ENCODE measurements at regions not wholly inside any gene's neighbourhood (a gene's known extent, or its start where the extent isn't known, plus 50 kb on each side); places are given as distances from the start of the nearest gene placed in this dataset.

- no peak for DNase-seq
Observed at GRCh38 chr18:76771192-76771799, 51.1 kb upstream of the ZNF236 start.

DNA sequence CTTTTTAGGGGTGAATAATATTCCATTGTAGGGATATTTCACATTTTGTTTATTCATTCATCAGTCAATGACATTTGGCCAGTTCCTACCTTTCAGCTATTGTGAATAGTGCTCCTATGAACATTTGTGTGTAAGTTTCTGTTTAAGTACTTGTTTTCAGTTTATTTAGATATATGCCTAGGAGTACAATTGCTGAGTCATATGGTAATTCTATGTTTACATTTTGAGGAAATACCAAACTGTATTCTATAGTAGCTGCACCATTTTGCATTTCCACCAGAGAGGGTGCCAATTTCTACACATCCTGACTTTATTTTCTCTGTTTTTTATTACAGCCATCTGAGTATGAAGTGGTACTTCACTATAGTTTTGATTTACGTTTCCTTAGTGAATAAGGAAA is 54.4 kb upstream of the ZNF236 start:
- DNase-seq, result no peak

- DNase-seq, result no peak
Observed at GRCh38 chr18:76766429-76766828, 55.9 kb upstream of the ZNF236 start.

GRCh38 chr18:76765649-76766048 is 56.7 kb upstream of the ZNF236 start:
- DNase-seq, result no peak

DNA sequence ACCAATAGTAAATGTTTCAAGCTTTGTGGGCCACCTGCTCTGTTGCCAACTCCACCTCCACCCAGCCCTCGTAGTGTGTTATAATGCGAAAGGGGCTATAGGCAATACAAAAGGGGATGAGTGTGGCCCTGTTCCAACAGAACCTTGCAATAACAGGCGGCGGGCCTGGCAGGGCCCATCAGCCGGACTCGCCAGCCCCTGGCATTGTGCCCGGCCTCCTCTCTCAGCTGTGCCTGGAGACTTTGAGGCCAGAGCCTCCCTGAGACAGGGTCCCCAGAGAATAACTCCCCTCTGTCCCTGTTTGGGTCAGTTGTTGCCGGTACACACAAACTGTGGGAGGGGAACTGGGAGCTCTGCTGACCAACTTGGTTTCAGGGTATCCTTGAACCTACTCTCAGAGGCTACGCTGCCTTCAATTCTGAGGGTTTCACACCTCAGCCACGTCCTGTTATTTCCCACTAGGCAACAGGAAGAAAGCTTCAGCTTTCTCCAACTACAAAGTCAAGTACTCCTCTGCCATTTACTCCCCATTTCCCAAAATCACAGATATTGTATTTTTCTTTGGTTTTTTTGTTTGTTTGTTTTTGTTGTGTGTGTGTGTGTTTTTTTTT is 58.0 kb upstream of the ZNF236 start:
- no peak for DNase-seq

- DNase-seq, result no peak
Observed at GRCh38 chr18:76759056-76759455, 63.3 kb upstream of the ZNF236 start.

- no peak for DNase-seq
Observed at GRCh38 chr18:76757925-76758324, 64.4 kb upstream of the ZNF236 start.

- DNase-seq, result peak in 1 of 2 donors; percentile 33
Observed at GRCh38 chr18:76757335-76757734, 65.0 kb upstream of the ZNF236 start.

- DNase-seq, result no peak
Observed at GRCh38 chr18:76756531-76757253, 65.7 kb upstream of the ZNF236 start.

DNA sequence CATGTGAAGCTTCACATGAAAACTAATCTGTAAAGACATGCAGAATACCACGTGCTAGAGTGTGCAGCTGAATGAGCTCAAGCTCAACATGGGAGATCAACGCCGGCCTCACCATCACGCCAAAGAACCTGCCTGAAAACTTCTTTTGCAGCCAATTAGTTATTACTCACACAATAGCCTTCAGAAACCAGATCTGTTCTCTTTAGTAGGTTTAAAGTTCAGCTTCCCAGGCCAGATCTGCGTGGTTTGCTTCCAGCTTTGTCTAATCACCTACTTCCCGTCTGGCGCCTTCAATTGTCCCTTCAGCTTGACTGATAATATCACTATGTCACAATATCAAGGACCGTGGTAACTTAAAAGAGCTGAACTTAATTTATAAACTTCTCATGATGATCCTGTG is 68.0 kb upstream of the ZNF236 start:
- peak; percentile 16 to 25 for DNase-seq

GRCh38 chr18:76752400-76752799 is 70.0 kb upstream of the ZNF236 start:
- DNase-seq, result no peak

DNA sequence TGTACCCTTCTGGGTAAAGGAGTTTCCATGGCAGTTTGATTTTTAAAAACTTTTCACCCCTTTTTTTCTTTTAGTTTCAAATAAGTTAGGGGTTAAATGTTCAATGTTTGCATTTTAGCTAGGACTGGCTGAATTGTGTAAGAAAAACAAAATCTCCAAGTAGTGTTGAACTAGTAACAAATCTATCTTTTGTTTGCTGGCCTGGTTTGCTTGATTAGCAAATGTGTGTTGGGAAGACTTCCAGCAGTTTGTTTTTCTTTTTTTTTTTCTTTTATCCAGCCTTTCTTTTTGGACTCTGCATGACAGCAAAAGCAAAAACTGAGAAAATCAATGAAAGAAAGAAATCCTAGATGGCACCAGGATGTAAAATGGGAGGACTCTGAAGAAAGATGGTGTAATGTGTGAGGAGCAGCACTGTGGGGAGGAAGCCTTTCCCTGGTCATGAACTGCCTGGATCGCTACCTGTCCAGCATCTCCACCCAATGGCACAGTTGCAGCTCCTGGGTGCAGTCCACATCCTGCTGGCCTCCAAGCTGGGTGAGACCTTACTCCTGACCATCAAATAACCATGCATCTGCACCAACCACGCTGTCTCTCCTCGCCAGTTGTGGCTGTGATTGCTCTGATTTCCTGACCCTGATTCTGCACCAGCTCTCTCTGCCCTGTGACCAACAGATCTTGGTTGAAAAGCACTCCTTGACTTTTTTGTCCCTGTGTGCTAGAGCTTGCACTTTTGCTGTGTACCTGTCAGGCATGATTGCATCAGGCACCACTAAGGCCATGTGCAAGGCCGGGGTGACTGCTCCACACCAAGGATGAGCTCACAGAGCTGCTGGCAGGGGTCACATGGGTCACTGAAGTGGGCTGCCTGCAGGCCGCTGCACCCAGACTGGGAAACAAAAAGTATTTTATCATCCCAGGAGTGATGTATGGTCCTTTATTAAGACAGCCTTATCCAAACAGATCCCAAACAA is 71.2 kb upstream of the ZNF236 start:
- no peak for DNase-seq

DNA sequence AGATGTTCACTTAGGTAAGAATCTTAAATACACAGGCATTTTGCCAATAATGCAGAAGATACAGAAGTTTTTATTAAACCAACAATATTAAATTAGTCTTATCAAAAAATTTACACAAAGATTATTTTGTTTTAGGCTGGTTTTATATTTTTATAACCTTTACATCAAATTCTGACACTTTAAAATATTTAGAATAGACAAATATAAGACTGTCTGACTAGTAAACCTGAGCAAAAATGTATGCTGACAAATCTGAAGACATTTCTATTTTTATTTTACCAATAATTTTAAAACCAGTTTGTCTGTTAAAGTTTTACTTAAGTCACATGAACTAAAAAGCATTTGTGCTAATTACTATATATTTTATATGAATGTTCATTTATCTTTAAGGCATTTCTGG is 72.1 kb upstream of the ZNF236 start:
- no peak for DNase-seq

DNA sequence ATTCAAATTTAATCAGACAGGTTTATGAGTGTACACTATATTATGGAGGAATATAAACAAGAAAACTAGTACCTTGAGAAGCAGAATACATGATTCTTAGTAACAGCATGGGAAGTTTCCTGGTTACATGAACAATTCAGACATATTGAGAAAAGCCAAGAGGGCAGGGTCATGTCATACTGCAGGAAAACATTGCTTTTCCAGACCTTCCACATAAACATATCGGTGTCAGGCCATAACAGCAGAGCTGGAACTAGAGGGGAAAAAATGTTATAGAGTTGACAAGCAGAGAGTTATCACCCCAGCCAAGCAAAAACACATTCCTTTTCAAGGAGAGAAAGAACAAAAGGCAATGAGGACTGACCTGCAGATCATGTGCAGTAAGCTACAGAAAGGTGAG is 74.7 kb upstream of the ZNF236 start:
- no peak for DNase-seq

DNA sequence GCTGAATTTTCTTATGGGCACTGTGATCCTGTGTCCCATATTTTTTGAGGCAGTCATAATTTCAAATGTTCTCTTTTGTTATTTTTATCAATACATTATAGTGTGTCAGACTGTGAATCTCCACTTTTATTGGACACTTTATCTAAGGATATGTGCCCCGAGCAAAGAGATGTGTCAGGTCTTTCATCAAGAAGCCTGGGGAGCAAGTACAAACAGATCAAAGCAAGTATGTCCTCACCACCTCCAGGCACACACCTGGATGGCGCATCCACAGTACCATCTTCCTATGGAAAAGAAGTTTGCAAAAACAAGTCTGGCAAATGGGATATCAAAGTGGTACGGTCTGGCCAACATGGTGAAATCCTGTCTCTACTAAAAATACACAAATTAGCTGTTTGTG is 81.0 kb upstream of the ZNF236 start:
- no peak for DNase-seq

DNA sequence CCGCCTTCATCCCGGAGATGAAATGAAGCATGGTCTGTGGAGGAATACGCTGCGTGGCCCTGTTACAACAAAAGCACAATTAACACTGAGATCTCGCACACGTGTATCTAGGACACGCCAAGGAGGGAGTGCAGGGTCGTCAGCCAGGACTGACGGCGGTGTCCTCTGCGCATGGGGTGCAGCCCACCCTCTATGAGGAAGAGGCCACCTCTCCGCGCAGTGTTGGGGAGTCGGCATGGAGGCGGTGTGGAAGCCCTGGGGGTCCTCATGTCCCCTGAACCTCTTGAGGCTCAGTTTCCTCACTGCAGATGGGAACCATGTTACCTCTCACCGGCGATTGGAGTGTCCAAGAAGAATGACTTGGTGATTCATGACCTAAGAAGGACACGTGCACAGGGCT is 86.0 kb upstream of the ZNF236 start:
- no peak for DNase-seq

- no peak for DNase-seq
Observed at GRCh38 chr18:76730901-76731300, 91.5 kb upstream of the ZNF236 start.

DNA sequence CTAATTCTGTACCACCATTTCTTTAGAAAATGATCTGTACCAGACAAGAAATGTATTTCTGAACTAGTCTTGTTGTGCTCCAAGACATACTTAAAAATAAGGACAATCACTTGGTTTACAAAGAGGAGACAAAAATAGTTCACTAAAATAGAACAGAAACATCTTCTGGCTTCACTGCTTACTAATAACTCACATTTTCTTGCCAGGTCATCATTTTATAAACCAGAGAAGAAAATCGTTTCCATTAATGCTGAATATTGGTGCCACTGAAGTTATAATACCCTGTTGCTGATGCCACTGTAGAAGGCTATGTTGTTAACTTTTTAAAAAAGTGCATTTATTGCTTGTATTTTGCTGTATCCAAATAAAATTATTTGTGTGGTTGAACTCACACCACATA is 94.8 kb upstream of the ZNF236 start:
- DNase-seq, result no peak

- DNase-seq, result no peak
Observed at GRCh38 chr18:76725445-76725844, 96.9 kb upstream of the ZNF236 start.

- no peak for DNase-seq
Observed at GRCh38 chr18:76722224-76723061, 99.9 kb upstream of the ZNF236 start.

Data from right lung (tissue), 2 donors.